Peyer's patch (tissue), 4 donors: ENCODE measurements at regions not wholly inside any gene's neighbourhood (a gene's known extent, or its start where the extent isn't known, plus 50 kb on each side); places are given as distances from the start of the nearest gene placed in this dataset.
"Not testable (repeated sequence)": the region's sequence is repeated elsewhere in the genome, so short reads cannot be mapped to it uniquely, and the experiment has no call there.

Source experiments
- DNase-seq, 3 donors: peaks; one replicate each; pipeline ENCODE4 v3.0.0-alpha.2; 2017 to 2019
- H3K27ac ChIP-seq, 4 donors: fragments of 200-600 bp; sonication (generic); one replicate each; pipeline ENCODE4 v1.5.1; 2016 to 2019
- H3K27me3 ChIP-seq, 2 donors: fragments of 200-600 bp; sonication (generic); one replicate each; pipeline ENCODE4 v1.5.1; 2019
- H3K36me3 ChIP-seq, 3 donors: fragments of 200-600 bp; sonication (generic); one replicate each; pipeline ENCODE4 v1.5.1; 2016 to 2019
- H3K4me1 ChIP-seq, 4 donors: fragments of 200-600 bp; sonication (generic); one replicate each; pipeline ENCODE4 v1.5.1; 2016 to 2019
- H3K4me3 ChIP-seq, 4 donors: fragments of 200-600 bp; sonication (generic); 1 replicate in 3 of 4; 2 replicates in 1 of 4; pipeline ENCODE4 v1.5.1; 2016 to 2019; ENCODE audit warnings: mild to moderate bottlenecking in 1 of 4
- H3K9me3 ChIP-seq, 4 donors: fragments of 200-600 bp; sonication (generic); one replicate each; pipeline ENCODE4 v1.5.1; 2016 to 2019; ENCODE audit warnings: mild to moderate bottlenecking in 1 of 4
- POLR2A ChIP-seq, 2 donors: fragments of 450-650 bp; IDR thresholded peaks; one replicate each; pipeline ENCODE4 v1.5.1; 2017; ENCODE audit warnings: antibody characterized with exemption in 2 of 2, mild to moderate bottlenecking in 2 of 2, moderate library complexity in 2 of 2
- TF ChIP-seq, protein P1 (sequence below), 6 experiments: fragments of 450-650 bp in 4 of 6; fragments of 200-600 bp in 2 of 6; sonication (generic) in 1 of 6; IDR thresholded peaks; one replicate each; pipeline ENCODE4 v1.5.1; 2017 to 2019; ENCODE audit warnings: antibody characterized with exemption in 6 of 6, mild to moderate bottlenecking in 3 of 6, moderate library complexity in 1 of 6

DNA sequence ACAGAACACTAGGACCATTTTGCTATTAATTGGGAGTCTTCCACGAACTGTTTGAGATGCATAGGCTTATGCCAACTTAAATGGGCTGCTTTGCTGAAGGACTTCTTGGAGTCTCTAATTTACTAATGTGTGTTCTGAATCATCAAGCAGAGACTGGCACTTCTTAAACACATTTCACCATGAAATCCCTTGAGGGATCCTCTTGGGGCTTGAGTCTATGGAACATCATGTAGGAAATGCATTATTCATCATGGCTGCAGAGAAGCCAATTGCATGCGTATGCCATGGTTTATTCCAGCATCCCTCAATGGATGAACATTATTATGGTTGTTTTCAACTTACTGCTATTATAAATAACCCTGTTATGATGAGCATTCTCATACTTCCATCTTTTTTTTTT, 73.4 kb downstream of the FGD2 start:
- H3K27ac ChIP-seq: no peak overlapping the region
- no peaks in the 10 kb centered on the region for H3K27me3 ChIP-seq
- TF ChIP-seq, protein P1, sequence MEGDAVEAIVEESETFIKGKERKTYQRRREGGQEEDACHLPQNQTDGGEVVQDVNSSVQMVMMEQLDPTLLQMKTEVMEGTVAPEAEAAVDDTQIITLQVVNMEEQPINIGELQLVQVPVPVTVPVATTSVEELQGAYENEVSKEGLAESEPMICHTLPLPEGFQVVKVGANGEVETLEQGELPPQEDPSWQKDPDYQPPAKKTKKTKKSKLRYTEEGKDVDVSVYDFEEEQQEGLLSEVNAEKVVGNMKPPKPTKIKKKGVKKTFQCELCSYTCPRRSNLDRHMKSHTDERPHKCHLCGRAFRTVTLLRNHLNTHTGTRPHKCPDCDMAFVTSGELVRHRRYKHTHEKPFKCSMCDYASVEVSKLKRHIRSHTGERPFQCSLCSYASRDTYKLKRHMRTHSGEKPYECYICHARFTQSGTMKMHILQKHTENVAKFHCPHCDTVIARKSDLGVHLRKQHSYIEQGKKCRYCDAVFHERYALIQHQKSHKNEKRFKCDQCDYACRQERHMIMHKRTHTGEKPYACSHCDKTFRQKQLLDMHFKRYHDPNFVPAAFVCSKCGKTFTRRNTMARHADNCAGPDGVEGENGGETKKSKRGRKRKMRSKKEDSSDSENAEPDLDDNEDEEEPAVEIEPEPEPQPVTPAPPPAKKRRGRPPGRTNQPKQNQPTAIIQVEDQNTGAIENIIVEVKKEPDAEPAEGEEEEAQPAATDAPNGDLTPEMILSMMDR (IDR thresholded peaks at IDR 0.05): no peak
- no peak for TF ChIP-seq POLR2A (IDR thresholded peaks at IDR 0.05)
- H3K9me3 ChIP-seq: no peaks in the 10 kb centered on the region
- H3K4me1 ChIP-seq: peaks cover 0 to 13% (median 0%) of the 10 kb centered on the region in 4 donors
- H3K4me3 ChIP-seq: no peak overlapping the region
- no peak for DNase-seq
- H3K36me3 ChIP-seq: no peaks in the 10 kb centered on the region

DNA sequence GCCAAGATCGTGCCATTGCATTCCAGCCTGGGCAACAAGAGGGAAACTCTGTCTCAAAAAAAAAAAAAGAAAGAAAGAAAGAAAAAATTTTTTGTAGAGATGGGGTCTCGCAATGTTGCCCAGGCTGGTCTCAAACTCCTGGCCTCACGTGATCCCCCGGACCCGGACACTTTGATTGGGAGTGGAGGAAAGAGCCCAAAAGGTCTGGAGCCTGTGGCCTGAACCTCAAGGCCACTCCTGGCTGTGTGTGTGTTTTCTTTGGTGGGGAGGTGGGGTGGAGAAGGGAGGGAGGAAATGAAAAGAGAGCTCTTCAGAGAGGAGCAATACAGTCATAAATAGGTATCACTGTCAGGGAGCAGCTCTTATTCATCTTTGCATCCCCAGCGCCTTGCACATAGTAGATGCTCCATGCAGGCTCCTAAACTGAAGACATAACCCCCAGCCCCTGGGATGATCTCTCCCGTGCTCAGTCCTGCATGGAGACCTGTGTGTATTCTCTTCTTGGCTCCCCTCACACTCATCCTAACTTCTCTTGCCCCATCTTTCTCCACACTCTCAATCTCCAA, 75.7 kb downstream of the FGD2 start:
- no peak for TF ChIP-seq POLR2A (IDR thresholded peaks at IDR 0.05)
- TF ChIP-seq, protein P1 (IDR thresholded peaks at IDR 0.05): no peak
- Histone ChIP-seq H3K27me3 (no peaks in the 10 kb centered on the region), H3K4me1 (peaks cover 0 to 24% (median 0%) of the 10 kb centered on the region in 4 donors), H3K4me3 (no peak overlapping the region), H3K9me3 (no peaks in the 10 kb centered on the region), H3K27ac (no peak overlapping the region), H3K36me3 (no peaks in the 10 kb centered on the region)
- DNase-seq: no peak

DNA sequence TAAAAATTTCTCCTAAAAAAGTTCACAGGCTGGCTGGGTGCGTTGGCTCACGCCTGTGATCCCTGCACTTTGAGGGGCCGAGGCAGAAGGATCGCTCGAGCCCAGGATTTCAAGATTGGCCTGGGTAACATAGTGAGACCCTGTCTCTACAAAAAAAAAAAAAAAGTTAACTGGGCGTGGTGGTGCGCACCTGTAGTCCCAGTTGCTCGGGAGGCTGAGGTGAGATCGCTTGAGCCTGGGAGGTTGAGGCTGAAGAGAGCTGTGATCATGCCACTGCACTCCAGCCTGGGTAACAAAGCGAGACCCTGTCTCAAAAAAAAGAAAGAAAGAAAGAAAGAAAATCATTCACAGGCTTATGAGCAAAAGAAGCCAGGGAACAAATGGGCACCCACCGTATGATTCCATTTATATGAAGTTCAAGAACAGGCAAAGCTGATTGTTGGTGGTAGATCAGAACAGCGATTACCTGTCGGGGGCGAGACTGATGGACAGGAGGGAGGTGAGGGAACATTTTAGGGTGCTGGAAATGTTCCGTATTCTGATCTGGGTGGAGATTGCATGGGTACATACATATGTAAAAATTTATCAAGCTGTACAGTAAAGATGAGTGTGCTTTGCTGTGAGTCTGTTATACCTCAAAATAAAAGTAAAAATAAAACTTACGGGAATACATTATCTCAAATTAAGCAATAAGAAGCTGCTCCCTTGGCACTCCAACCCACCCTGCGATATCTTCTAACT, 77.1 kb downstream of the FGD2 start:
- TF ChIP-seq, protein P1 (IDR thresholded peaks at IDR 0.05): no peak
- TF ChIP-seq POLR2A (IDR thresholded peaks at IDR 0.05): no peak
- no peaks in the 10 kb centered on the region for H3K9me3 ChIP-seq
- peak overlapping the region in 3 of 4 donors; percentile 57 to 85 (median 76) for H3K27ac ChIP-seq
- DNase-seq: no peak
- no peaks in the 10 kb centered on the region for H3K36me3 ChIP-seq
- peaks cover 0 to 24% (median 0%) of the 10 kb centered on the region in 4 donors for H3K4me1 ChIP-seq
- no peak overlapping the region for H3K4me3 ChIP-seq
- H3K27me3 ChIP-seq: no peaks in the 10 kb centered on the region

DNA sequence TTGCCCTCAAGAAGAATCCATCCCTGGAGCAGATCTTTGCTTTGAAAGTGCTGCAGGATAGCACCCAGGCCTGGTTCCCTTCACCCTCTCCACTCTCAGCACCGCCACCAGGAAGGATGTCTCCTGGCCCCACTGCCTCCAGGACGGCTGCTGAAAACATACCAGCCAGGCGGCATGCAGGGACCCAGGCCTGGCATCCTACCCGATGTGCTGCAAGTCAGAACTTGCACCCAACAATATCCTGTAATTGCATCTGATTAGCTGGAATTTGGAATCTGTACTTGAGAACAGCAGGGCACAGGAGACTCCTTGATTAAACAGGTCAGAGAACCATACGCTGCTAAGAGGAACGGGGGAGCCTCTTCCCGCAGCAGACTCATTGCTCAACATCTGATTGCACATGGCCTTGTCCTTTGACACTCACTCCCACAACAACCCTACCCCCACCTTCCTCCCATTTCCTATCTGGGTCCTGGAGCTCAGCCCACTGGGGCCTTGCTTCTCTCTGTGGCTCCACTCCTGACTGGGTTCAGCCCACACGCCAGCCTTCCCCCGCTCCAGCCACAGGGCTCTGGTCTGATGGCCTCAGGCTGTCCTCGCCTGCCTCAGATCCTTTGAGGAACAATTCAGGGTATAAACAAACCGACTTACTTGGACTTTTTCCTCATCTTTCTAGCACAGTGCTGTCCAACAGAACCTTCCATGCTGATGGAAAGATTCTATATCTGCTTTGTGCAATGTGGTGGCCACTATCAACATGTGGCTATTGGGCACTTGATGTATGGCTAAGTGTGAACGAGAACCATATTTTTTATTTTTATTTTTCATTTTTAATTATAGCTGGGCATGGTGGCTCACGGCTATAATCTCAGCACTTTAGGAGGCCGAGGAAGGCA, 78.0 kb downstream of the FGD2 start:
- peak overlapping the region in 3 of 4 donors; percentile 57 to 85 (median 76) for H3K27ac ChIP-seq
- no peaks in the 10 kb centered on the region for H3K27me3 ChIP-seq
- H3K4me1 ChIP-seq: peaks cover 0 to 24% (median 0%) of the 10 kb centered on the region in 4 donors
- no peaks in the 10 kb centered on the region for H3K36me3 ChIP-seq
- no peaks in the 10 kb centered on the region for H3K9me3 ChIP-seq
- TF ChIP-seq POLR2A (IDR thresholded peaks at IDR 0.05): peak; percentile 0 to 44
- TF ChIP-seq, protein P1 (IDR thresholded peaks at IDR 0.05): no peak
- peak; percentile 42 to 89 (median 76) for DNase-seq
- H3K4me3 ChIP-seq: peak overlapping the region in 1 of 4 donors; percentile 11

DNA sequence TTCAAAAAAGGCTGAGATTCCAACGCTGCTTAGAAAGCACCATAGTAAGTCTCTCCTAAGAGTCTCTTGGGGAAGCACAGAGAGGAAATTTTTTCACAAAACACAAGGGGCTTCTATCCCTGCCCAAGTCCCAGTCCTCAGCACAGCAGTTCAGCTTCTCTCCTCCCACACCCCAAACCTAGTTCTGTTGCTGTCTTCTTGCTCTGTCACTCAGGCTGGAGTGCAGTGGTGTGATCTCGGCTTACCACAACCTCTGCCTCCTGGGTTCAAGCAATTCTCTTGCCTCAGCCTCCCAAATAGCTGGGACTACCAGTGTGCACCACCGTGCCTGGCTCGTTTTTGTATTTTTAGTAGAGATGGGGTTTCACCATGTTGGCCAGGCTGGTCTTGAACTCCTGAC, 79.2 kb downstream of the FGD2 start:
- H3K27me3 ChIP-seq, H3K27ac ChIP-seq: not testable (repeated sequence)

More for the DNA sequence above, 79.2 kb downstream of the FGD2 start:
- not testable (repeated sequence) for DNase-seq, H3K4me3 ChIP-seq, H3K36me3 ChIP-seq, H3K9me3 ChIP-seq
- peaks cover 0 to 24% (median 0%) of the 10 kb centered on the region in 4 donors for H3K4me1 ChIP-seq
